Activated CD8-positive, alpha-beta memory T cell treated with anti-CD3 and anti-CD28 coated beads, Interleukin-2, amount 50 U/mL, for 4 hours (primary cell): ENCODE measurements at regions not wholly inside any gene's neighbourhood (a gene's known extent, or its start where the extent isn't known, plus 50 kb on each side); places are given as distances from the start of the nearest gene placed in this dataset.
"Not testable (repeated sequence)": the region's sequence is repeated elsewhere in the genome, so short reads cannot be mapped to it uniquely, and the experiment has no call there.

Source experiments
- DNase-seq: peaks from one replicate; pipeline ENCODE4 v3.0.0-alpha.2; 2020

DNA sequence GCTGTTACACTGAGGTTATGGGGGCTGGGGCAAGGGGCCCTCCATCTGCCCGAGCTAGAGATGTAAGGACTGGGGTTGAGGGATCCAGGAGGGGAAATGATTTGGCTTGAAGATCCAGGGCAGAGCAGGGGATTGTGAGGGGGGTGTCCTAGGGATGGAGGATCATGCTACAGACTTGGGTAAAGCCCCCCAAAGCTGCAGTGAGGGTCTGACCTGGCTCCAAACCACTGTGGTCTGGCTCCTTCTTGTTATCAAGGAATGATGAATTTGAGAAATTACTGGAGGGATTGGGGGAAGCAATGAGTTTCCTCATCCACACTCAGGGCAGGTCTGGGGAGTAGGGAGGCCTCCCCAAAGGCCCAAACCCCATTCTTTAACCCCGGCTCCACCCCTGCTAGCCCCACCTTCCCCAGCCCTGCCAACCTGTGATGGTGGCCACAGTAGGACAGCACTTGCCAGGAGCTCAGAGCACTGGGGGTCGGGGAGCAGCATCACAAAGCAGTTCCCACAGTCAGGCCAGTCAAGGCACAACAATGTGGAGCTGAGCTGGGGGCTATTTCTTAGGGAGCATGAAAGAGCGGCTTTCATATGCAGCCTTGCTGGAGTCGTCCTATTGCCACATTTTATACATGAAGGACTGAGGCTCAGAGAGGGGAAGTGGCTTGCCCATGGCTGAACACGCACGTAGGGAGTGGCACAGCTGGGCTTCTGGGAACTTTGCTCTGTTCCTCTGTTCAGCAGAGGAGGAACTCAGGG is 165.5 kb downstream of the EFNB1 start:
- no peak for DNase-seq

DNA sequence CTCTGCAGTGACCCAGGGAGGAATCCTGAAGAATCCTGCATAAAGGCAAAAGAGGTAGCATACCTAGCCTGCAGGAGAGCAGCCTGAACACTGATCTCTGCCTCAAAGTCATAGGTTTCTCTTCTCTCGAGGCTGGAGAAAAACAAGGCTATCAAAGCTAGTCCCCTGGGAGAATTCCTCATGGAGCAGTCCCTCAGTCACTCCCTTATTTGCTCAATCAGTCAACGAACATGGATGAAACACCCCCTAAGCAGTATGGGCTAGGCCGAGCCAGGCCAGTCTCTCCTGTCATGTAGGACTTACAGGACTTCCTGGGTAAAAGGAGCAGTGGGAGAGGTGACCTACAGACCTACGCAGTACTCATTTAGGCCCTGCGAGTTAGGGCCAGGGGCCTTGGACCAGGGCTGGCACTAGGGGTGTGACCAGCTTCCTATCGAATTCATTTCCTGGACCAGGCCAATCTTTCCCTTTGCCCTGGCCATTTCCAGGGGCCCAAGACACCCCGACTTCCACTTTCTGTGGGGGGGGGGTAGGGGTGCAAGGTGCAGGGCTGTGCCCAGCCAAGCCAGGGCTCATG is 164.1 kb downstream of the EFNB1 start:
- no peak for DNase-seq

DNA sequence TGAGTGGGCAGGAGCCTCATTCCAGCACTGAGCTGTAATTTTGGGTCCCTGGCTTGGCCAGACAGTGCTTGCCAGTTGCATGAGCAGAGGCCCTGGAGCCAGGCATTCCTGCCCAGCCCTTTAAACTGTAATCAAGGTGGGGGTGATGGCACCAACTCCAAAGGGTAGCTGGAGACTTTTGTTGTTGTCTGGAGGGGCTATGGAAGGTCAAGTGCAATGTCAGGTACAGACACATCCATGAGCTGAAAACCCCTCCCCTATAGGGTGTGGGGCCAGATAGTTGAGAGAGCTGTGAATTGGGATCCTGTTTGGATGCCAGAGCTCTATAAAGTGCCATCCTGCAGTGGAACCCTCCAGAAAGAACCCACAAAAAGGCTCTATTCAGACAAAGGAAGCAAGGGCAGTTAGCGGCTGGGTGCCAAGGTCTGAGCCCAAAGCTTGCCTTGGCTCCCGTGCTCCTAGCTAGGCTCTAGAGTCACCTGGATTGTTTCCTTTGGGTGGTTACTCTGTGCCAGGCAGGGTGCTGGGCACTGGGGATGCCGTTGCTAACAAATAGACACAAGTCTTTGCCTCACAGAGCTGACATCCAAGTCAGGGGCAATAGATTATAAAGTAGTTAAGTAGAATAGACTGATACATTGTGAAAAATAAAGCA is 163.0 kb downstream of the EFNB1 start:
- no peak for DNase-seq

DNA sequence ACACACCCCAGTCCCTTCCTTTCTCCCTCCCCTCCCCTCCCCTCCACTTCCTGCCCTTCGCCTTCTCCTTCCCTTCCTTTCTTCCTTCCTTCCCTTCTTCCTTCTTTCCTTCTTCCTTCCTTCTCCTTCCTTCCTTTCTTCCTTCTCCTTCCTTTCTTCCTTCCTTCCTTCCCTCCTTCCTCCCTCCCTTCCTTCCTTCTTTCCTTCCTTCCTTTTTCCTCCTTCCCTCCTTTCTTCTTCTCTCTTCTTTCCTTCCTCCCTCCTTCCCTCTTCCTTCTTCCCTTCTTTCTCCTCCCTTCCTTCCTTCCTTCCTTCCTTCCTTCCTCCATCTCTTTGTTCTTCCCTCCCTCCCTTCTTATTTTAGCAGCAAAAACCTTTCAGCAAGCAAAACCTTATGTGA is 162.1 kb downstream of the EFNB1 start:
- no peak for DNase-seq

DNA sequence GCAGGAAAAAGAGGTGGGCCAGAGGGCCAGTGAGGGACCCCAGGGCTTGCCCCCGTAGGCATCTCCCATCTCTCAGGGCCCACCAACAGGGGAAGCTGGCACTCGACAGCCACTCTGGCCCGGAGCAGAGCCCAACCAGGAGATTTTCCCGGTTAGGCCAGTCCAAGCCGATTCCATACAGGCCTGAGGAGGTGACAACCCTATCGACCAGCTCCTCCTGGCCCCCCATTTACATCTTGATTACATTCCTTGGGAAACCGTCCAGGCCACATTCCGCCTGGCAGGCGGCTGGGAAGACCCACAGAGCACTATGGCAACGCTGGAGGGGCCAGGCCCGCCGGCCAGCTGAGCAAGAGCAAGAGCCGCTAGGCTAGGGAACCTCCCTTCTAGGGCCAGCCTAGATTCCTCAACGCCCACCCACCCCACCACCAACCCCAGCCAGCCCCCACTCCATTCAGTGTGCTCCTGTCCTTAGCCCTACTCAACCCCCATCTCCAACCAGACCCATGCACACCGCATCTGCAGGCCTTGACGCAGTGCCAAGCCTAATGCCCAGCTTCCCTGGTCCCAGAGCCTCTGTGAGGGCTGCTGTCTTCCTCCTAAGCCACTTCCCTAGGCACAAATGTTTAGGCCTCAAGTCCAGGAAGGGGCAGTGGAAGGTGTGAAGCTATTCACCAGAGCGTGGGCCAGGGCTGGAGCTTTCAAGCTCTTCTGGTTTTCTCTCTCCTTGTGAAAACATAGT is 161.2 kb downstream of the EFNB1 start:
- DNase-seq = no peak

DNA sequence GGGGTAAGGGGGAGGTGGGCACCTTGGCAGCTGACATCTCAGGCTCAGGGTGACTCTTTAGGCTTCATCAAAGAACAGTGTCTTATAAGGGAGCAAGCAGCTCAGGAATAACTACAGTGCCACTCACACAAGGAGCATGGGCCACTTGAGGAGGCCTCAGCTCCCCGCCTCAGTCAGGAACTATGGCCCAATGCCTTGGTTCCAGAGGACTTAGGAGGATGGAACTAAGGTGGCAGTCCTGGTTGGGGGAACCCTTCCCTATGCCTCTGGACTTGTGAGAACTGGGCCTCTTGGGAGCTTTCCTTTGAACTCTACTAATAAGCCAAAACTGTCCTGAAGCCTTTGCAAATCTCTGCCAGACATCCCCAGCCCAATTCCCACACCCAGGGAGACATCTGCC is 160.6 kb downstream of the EFNB1 start:
- no peak for DNase-seq

DNA sequence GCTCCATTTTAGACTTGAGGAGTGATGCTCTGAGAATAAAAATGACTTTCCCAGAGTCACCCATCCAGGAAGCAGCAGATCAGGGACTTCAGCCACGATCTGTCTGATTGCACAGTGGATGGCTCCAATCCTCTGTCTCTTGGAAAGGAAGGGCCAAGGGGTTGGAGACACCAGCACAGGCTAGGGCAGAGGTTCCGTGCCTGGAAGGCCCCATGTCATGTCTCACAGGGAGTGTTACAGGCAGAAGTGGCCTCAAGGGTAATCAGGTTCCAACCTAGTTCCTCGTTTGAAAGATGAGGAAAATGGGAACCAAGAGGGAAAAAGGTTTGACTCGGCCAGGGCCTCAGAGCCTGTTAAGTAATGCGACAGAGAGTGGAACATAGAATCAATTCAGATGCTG is 160.0 kb downstream of the EFNB1 start:
- no peak for DNase-seq

DNA sequence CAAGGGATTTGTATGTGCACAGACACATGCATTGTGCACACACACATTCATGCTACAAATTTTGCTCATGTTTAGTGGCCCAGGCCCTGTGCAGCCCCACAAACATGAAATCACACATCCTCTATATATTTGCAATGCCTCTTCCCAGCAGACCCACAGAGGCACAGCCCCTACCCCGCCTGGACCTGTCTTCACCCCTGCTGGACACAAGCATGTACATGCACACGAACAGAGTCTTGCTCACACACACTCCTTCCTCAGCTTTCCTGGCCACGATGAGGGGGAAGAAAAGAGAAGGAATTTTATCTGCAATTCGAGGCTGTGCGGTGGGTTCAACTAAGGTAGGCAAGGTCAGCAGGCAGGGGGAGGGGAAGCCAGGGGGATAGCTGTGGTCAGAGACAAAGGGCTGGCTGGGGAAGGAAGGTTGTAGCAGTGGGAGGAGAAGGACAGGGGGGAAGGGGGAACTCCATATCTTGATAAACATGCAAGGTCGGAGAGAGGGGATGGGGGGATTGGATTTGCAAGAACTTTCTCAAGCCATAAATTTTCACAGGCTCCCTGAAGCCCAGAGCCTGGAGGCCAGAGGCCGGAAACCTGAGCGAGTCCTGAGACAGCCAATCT is 156.4 kb downstream of the EFNB1 start:
- no peak for DNase-seq

DNA sequence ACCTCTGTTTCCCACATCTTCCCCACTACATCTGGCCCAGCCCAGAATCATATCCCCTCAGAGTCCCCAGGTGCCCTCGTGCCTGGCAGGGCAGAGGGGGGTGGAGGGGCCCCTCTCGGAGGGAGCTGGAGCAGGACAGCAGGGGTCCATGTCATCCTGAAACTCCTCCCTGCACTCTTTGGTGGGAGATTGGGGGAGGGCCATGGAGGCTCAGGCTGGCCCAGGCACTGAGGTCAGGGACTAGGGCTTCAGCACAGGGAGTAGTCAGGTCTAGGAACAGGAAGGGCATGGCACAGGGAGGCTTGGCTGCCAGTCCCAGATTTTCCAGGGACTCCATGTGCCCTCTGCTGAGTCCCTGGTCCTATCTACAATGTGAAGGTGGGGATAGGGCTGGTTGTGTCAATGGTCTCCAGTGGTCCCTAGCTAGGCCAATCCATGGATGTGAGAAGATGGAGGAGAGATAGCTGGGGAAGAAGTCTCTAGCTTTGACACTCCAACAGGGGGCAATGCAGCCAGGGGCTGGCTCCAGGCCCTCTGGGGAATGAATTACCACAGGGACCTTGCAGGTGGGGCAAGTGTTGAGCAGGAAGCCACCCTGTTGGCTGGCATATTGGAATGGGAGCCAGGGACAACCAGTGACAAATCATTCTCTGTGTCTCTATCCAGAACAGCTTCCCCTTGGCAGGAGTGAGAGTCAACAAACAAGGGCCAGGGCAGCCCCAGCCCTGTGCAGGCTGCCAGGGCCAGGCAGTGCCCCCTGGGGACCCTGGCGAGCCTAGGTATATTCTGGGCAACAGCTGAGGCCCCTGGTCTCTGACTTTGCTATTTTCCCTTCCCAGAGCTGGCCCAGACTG is 154.4 kb downstream of the EFNB1 start:
- DNase-seq = no peak

DNA sequence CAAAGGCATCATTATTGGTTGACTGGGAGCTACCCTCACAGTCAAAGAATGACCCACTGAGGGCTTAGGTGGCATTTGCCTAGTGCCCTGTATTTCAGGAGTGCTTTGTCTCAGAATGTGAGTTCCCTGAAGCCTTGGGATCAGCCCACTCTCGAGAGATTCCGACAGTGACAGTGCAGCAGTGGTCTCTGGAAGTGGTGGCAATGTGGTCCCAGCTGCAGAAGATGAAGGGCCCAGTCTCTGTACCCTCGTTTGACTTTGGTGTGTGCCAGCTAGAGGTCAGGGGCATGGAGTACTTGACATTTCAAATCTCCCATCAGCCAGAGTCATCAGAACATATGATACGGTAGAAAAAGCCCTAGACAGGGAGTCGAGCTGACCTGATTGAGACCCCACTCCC is 153.7 kb downstream of the EFNB1 start:
- no peak for DNase-seq

DNA sequence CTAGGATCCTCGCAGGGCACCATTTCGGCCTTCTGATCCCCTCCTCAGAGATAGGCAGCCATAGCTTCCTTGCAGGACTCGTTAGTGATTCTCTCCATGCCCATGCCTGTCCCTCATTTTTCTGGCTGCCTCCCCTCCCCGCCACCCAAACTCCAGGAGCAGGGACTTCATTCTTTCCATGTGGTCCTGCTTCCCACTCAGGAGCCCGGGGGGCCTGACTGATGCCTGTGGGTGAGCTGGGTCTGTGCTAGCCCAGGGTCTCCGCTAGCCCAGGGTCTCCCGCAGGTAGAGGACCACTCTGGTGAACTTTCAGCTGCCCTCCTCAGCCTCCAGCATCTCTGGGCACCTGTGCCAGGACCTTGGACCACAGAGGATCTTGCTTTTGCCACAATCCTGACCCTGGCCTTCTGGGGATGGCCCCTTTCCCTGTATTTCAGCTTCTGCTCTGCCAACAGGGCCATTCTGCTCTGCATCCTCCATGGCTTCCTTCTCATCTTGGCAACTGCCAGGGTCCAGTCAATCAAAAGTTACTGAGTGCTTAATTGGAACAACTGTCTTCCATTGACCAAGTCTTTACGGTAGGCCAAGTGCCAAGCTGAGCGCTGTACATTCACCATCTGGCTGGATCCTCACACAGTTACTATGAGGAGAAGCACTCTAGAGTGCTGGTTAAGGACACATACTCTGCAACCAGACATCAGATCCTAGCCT is 152.2 kb downstream of the EFNB1 start:
- no peak for DNase-seq

DNA sequence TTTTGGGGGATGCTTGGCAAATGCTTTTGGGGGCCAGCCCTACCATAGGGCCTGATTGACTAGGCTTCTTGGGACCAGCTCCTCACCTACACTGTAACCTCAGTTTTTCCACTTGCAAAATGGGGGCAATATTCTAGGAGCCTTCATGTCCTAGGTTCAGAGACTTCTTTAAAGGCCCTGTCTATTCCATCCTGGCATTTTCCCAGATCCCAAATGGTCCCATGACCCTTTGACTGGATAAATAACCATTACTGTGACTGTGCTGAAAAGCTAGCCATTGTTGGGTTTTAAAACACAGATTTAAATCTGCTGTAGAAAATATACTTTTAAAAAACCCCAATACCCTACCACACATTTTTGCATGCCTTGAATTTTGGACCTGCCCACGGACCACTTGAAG is 149.8 kb downstream of the EFNB1 start:
- DNase-seq = no peak

DNA sequence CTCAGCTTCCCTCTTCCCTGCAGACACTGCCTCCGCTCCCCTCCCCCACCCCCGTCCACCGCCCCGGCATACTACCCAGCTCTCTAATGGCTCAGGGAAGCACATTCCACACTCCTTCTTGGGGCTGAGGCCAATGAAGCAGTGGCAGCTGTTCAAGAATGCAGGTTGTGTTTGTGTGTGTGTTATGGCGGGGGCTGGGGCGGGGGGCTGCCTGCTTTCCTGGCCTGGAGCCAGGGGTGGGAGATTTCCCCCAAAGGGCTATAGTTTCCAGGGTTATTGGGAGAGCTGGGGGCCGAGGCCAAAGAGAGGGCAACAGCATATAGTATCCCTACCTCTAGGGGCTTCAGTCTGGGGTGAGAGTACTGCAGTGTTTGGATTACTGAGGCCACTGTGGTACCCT is 149.4 kb downstream of the EFNB1 start:
- DNase-seq = no peak

DNA sequence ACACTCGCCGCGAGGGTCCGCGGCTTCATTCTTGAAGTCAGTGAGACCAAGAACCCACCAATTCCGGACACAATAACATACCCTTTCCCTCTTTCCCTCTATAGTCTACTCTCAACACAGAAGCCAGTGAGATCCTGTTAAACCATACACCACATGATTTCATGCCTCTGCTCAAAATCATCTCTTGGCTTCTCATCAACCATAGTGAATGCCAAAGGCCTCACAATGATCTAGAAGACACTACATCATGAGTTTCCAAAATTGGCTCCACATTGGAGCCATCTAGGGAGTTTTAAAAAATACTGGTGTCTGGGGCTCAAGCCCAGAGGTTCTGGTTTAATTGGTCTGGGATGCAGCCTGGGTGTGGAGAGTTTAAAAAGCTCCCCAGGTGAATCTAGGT is 124.5 kb downstream of the EFNB1 start:
- DNase-seq = no peak

DNA sequence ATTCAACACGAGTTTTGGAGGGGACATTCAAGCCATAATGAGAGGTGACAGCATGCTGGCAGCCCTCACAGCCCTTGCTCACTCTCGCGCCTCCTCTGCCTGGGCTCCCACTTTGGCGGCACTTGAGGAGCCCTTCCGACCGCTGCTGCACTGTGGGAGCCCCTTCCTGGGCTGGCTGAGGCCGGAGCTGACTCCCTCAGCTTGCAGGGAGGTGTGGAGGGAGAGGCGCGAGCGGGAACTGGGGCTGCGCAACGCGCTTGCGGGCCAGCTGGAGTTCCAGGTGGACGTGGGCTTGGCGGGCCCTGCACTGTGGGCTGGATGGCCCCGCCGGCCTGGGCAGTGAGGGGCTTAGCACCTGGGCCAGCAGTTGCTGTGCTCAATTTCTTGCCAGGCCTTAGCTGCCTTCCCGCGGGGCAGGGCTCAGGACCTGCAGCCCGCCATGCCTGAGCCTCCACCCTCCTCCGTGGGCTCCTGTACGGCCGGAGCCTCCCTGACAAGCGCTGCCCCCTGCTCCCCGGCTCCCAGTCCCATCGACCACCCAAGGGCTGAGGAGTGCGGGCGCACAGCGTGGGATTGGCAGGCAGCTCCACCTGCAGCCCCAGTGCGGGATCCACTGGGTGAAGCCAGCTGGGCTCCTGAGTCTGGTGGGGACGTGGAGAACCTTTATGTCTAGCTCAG is 123.3 kb downstream of the EFNB1 start:
- DNase-seq = not testable (repeated sequence)

DNA sequence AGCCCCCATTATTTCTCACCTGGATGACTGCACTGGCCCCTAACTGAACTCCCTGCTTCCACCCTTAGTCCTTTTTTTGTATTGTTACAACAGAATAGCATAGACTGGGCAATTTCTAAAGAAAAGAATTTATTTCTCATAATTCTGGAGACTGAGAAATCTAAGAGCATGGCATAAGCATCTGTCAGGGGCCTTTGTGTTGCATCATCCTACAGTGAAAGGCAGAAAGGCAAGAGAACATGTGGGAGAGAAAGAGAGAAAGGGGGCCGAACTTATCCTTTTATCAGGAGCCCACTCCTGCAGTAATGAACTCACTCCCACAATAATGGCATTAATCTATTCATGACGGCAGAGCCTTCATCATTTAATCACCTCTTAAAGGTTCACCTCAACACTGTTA is 122.1 kb downstream of the EFNB1 start:
- DNase-seq = no peak

DNA sequence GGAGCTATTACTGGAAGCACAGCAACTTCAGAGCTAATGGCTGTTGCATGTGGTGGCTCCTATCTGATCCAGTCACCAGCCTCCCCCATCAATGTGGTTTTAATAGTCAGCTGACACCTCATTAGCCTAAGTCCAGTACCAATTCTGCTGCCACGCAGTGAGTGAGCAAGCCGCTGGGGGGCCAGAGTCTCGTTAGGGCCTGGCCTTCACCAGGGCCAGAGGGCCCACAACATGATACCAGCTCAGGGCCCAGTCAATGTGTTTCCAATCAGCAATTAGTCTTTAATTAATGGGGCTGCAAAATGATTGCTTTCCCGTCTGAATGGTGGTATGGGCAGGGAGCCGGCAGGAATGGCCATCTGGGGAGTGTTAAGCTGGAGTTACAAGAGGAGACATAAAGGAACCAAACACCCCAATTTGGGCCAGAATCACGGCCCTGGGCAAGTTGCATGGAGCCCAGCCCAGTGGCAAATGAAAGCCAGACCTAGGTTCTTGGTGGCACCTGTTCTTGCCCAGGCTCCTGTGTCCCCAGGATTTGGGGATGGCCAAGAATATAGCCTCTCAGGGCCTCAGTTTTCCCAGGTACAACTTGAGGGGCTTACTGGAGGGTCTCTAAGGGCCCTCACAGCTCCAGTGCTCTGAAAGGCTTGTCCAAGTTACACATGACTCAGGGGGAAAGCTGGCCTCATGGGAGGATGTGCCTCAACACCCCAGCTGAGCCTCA is 119.2 kb downstream of the EFNB1 start:
- DNase-seq = no peak

DNA sequence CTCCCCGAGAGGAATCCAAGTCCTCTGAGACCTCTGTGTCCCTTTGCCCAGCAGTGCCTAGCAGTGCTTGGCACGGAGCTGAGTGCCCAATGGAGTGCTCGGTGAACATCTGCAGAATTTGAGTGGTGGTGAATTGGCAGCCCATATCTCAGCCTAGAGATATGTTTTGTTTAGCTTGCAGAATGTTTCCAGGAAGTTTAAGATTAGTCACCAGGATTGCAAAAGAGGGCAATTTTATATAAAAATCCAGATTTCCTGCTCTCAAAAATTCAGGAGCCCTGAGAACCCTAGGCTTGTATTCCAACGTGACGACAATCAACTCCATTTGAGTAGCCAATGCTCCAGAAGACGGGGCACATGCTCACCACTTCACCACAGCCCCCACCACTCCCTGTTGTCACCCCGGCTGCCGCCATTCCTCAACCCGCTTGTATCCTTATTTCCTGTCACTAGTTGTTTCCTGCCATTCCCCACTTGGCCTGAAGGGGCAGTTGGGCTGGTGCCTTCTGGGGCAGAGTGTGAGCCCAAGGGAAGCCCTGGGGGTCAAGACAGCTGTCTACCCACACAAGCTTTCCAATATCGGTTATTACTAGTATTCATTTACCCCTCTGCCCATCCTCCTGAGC is 116.9 kb downstream of the EFNB1 start:
- DNase-seq = no peak

DNA sequence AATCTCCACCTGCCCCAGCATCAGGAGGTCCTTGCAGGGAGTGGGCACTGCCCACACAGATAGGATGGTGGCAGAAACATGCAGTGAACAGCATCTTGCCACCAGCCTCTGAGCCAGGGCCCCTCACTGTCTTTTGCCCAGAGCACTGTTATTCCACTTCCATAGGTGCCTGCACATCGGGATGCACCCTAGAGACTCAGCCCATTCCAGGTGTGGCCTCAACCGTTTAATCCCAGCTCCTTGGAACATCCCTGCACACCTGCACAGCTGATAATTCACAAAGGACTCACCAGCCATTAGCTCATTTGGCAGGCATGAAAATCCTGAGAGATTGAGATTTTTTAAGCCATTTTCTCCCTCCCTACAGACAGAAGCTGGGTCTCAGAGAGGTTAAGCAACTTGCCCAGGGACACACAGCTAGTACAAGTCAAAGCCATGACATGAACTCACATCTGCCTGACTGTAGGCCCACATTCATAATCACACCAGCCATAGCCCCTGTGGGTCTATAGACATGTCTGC is 116.3 kb downstream of the EFNB1 start:
- no peak for DNase-seq

DNA sequence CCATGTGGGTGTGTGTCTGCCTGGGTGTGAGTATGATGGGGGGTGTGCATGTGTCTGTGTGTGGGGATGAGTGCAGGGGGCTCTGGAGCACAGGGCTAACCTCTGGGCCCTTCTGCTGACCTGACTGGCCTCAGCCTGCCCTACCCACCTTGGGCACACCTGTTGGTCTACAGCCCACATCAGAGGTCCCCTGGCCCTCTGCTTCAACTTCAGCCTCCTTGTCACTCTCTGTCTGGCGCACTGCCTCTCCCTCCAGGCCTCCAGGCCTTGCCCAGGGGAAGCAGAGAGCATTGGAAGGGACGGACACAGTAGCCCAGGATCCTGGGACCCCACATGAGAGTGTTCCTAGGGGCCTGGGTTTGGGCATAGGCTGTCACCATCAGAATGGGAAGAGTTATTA is 115.4 kb downstream of the EFNB1 start:
- no peak for DNase-seq
